ENCODE measurements at regions not wholly inside any gene's neighbourhood (a gene's known extent, or its start where the extent isn't known, plus 50 kb on each side); places are given as distances from the start of the nearest gene placed in this dataset.

DNA sequence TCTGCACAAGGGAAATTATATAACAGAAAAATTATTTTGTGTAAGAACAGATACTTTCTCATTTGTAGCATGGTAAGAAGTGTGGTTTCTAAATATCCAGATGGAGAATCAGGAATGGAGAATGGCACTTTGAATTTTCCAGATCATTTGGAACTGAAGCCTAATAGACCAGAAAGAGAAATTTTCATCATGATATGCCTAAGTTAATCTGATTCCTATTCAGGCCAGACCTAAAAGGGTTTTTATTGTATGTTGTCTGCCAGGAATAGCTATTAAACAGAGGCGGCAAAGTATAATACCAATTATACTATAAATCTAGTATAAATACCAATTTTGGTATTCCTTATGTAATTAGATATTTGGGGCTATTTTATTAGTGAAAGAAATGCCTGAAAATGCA is 382.7 kb upstream of the FAR2 start:
- TF ChIP-seq, protein P1, sequence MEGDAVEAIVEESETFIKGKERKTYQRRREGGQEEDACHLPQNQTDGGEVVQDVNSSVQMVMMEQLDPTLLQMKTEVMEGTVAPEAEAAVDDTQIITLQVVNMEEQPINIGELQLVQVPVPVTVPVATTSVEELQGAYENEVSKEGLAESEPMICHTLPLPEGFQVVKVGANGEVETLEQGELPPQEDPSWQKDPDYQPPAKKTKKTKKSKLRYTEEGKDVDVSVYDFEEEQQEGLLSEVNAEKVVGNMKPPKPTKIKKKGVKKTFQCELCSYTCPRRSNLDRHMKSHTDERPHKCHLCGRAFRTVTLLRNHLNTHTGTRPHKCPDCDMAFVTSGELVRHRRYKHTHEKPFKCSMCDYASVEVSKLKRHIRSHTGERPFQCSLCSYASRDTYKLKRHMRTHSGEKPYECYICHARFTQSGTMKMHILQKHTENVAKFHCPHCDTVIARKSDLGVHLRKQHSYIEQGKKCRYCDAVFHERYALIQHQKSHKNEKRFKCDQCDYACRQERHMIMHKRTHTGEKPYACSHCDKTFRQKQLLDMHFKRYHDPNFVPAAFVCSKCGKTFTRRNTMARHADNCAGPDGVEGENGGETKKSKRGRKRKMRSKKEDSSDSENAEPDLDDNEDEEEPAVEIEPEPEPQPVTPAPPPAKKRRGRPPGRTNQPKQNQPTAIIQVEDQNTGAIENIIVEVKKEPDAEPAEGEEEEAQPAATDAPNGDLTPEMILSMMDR (conservative IDR thresholded peaks at IDR 0.05; ENCODE audit: low read depth, low read length), result no peak
- TF ChIP-seq EZH2 (IDR thresholded peaks at IDR 0.05; ENCODE audit: borderline replicate concordance, low read depth, low read length, poor library complexity, severe bottlenecking), result no peak
